ENCODE measurements at regions not wholly inside any gene's neighbourhood (a gene's known extent, or its start where the extent isn't known, plus 50 kb on each side); places are given as distances from the start of the nearest gene placed in this dataset.

DNA sequence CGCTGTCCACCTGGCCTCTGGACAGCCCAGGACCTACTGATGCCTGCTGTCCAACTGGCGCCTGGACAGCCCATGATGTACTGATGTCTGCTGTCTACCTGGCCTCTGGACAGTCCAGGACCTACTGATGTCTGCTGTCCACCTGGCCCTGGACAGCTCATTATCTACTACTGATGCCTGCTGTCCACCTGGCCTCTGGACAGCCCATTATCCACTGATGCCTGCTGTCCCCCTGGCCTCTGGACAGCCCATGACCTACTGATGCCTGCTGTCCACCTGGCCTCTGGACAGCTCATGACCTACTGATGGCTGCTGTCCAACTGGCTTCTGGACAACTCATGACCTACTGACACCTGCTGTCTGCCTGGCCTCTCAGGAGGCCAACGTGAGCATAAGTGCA is 208.1 kb downstream of the TEX29 start:
- Mint-ChIP-seq H3K4me3 (no peak overlapping the region), H3K9me3 (no peaks in the 10 kb centered on the region), H3K4me1 (ENCODE audit: low read depth) (no peaks in the 10 kb centered on the region), H3K27me3 (ENCODE audit: low read depth) (peaks cover 20% of the 10 kb centered on the region), H3K36me3 (ENCODE audit: insufficient read depth) (no peaks in the 10 kb centered on the region)
- DNase-seq (no peak), ATAC-seq (no peak)

DNA sequence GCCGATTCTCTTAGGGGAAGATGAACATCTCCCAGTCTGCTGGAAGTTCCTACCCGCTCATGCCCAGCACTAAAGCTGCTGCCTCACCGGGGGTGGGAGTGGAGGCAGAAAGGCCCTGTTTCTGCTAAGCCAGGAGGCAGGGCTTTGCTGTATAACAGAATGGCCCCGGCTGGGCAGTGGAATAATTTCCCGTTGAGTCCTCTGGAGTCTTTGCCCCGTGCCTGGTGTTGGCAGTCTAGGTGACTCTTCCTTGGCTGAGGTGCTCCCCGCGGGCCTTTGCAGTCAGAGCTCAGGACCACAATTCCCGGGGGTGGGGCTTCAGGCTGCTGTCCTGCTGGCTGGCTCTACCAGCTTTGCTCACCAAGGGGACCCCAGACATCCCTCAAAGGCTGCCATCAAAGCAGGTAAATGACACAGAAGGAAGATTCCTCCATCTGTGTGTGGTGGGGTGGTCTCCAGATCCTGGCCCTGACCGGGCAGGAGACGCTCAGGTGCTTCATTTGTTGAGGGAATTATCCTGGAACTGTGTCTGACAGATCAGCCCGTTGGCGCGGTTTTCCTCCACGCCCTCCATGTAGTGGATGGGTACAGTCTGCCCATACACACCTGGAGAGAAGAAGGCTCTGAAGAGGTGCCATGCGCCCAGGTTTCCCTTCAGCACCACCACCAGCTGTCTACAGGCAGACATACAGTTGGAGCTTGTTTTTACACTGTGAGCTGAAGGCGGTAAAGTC is 209.9 kb downstream of the TEX29 start:
- Mint-ChIP-seq H3K9me3 (no peaks in the 10 kb centered on the region), H3K4me1 (ENCODE audit: low read depth) (peaks cover 2% of the 10 kb centered on the region), H3K27me3 (ENCODE audit: low read depth) (peaks cover 27% of the 10 kb centered on the region), H3K36me3 (ENCODE audit: insufficient read depth) (no peaks in the 10 kb centered on the region), H3K4me3 (no peak overlapping the region)
- DNase-seq: no peak
- ATAC-seq: no peak

DNA sequence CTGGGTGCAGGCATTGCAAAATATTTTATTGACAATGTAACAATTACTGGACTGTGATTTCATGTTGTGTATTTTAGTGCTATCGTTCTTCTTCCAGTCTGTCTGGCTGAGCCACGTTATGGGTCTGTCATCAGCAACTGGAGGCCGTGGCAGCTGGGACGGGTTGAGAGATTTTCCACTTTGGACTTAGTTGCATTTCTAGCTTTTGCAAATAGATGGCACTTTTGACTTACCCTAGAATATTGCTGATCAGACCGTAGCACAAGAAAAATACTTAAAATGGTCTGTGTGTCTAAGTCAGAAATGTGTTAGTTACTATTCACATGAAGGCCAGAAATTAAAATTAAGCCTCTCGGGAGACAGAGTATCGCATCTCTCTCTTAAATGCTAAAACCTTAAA is 211.1 kb downstream of the TEX29 start:
- Mint-ChIP-seq H3K4me3 (no peak overlapping the region), H3K27me3 (ENCODE audit: low read depth) (peaks cover 35% of the 10 kb centered on the region), H3K36me3 (ENCODE audit: insufficient read depth) (no peaks in the 10 kb centered on the region), H3K4me1 (ENCODE audit: low read depth) (peaks cover 2% of the 10 kb centered on the region), H3K9me3 (no peaks in the 10 kb centered on the region)
- ATAC-seq (no peak), DNase-seq (no peak)

DNA sequence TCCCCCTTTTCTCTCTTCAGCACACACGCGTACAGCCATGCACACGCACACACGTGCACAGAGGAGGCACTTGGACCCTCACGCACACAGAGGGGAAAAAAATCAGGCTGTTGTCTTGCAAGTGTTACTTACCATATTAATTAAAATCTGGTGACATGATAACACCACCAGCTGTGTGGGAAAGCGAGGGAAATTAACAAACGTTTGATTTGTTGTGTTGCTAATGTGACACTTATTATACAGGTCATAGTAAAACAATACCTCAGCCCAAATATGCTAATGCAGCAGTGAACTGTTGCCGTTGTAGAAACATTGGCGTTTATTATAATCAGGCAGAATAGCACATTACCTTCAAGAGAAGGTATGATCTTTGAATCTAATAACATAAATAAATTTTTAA is 211.7 kb downstream of the TEX29 start:
- Mint-ChIP-seq H3K27me3 (ENCODE audit: low read depth) (peaks cover 39% of the 10 kb centered on the region), H3K9me3 (no peaks in the 10 kb centered on the region), H3K4me3 (no peak overlapping the region), H3K4me1 (ENCODE audit: low read depth) (peaks cover 2% of the 10 kb centered on the region), H3K36me3 (ENCODE audit: insufficient read depth) (no peaks in the 10 kb centered on the region)
- ATAC-seq (no peak), DNase-seq (no peak)

DNA sequence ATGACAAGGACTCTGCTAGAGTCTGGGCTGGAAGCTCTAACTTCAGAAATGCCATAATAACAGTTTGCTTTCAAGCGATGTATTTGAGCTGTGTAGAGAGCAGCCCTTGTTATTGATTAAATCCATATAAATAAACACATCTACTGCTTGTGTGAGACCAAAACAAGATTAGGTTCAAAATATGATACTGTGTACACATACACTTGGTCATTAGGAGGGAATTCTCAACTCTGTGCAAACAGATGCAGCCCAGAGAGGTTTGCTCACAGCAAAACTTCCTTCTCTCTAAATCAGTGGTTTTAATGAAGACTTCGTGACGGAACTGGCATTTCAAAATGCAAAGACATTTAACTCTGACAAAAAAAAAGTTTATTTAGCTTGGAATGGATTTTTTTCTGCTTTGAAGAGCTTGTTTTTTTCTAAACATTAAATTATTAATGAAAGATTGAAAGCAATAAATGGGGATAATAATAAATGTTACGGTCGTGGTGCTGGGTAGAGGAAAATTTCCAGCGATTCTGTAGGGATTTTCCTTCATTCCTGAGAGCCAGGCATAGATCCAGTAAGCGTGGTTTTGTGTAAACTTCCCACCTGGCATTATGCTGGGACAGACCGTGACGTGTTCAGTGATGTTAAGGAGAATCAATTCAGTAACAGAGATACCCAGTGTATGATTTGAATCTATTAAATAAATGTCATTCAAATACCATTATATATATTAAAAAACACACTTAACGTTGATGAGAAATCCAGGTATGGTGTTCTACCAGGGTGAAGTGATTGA is 213.7 kb downstream of the TEX29 start:
- ATAC-seq: no peak
- H3K36me3 Mint-ChIP-seq (ENCODE audit: insufficient read depth): no peaks in the 10 kb centered on the region
- no peaks in the 10 kb centered on the region for H3K9me3 Mint-ChIP-seq
- H3K4me3 Mint-ChIP-seq: no peak overlapping the region
- DNase-seq: no peak
- H3K4me1 Mint-ChIP-seq (ENCODE audit: low read depth): peaks cover 2% of the 10 kb centered on the region
- peaks cover 49% of the 10 kb centered on the region for H3K27me3 Mint-ChIP-seq (ENCODE audit: low read depth)

DNA sequence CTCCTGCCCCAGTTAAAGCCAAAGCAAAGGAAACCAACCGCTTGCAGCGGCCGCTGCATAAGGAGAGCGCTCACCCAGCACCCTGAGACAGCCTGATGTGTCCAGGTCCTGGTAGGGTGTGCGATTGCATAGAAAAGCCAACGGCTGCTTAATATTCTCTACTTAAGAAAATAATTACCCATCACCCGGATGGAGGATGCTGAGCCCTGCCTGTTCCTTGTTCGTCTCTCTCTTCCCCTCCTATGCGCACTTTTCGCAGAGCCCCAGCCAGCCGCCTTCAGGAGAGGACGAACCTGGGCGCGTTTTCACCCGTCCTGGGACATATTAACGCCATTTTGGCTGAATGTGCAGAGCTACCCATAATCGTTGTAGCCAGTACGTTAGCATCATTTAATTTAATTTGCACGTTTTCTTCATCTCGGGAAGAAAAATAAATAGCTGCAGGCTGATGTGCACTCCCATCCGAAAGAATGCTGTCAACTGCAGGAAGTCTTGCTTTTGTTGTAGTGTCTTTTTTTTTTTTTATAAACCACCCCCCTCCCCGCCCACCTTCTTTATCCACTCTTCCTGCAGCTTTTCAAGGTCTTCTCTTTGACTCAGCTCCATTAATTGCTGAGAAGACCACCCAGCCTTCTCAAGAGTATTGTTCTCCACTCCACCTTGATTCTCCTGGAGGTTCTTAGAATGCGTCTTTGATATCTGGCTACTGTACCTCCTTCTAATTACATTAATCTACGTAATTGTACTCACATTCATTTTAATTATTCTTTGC is 214.5 kb downstream of the TEX29 start:
- peaks cover 2% of the 10 kb centered on the region for H3K4me1 Mint-ChIP-seq (ENCODE audit: low read depth)

DNA sequence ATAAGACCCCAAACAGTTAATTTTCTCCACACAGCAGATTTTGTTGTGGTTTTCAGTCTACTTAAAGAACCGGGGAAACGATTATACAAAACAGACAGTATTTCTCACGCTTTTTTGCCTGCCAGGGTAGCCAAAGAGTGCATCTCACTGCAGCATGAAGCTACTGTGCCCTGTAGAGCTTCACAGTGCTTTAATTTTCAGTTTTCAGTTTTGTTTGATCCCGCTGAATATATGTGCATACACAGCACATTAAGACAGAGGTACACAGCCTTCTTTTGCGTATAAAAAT is 215.0 kb downstream of the TEX29 start:
- ATAC-seq (no peak), DNase-seq (no peak)
- Mint-ChIP-seq H3K27me3 (ENCODE audit: low read depth) (peaks cover 51% of the 10 kb centered on the region), H3K36me3 (ENCODE audit: insufficient read depth) (no peaks in the 10 kb centered on the region), H3K4me3 (no peak overlapping the region), H3K4me1 (ENCODE audit: low read depth) (peaks cover 2% of the 10 kb centered on the region), H3K9me3 (no peaks in the 10 kb centered on the region)

More for the DNA sequence above, 214.5 kb downstream of the TEX29 start:
- Mint-ChIP-seq H3K4me3 (no peak overlapping the region), H3K9me3 (no peaks in the 10 kb centered on the region), H3K27me3 (ENCODE audit: low read depth) (peaks cover 51% of the 10 kb centered on the region), H3K36me3 (ENCODE audit: insufficient read depth) (no peaks in the 10 kb centered on the region)
- DNase-seq (no peak), ATAC-seq (no peak)

DNA sequence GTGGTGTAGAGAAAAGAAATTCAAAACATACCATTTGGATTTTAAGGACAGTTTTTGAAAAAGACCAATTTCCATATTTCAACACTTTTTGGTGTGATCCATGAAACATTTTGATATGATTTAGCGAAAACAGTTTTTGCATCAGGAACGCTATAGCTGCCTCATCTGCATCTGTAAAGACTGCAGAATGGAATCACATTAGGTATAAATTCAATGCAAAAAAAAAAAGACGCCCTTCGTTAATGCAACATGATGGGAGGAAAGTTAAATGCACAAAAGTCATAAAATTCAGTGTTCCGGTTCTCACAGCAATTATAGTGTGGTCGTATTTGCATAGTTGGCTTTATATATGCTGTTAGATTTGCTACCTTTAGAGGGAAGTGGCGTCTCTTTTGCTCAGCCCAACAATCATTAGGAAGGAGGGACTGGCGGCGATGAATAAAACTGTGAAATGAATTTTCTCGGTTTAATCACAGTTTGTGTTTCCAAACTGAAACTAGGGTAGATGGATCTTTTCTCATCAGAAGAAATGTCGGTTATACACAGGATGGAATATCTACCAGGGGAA is 215.7 kb downstream of the TEX29 start:
- Mint-ChIP-seq H3K4me3 (no peak overlapping the region), H3K27me3 (ENCODE audit: low read depth) (peaks cover 51% of the 10 kb centered on the region), H3K9me3 (no peaks in the 10 kb centered on the region), H3K36me3 (ENCODE audit: insufficient read depth) (no peaks in the 10 kb centered on the region), H3K4me1 (ENCODE audit: low read depth) (peaks cover 2% of the 10 kb centered on the region)
- DNase-seq: no peak
- no peak for ATAC-seq

DNA sequence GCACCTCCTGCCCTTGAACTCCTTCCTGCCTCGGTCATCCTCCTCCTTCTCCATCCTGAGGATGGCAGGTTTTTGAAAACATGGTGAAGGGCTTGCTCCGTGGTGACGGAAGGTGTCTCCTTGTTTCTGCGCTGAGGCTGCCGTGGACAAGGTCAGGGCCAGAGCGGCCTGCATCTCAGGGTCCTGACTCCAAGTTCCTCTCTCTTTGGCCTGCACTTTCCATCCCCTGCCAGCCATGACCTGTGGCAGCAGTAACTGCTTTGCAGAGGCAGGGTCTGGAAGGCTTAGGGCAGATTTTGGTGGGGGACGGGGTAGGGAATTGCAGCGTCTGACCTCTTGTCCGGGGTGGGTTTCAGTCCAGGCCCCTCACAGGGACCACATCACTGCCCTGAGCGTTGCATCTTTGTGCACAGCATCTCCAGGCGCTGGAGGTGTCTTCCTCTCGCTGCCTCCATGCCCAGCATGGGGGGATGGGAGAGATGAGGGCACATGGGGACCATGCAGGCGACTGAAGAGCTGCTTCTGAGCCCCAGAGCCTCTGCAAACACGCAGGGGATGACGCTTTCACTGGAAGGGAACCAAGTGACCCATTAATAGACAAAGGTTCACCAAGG is 216.8 kb downstream of the TEX29 start:
- Mint-ChIP-seq H3K9me3 (no peaks in the 10 kb centered on the region), H3K36me3 (ENCODE audit: insufficient read depth) (no peaks in the 10 kb centered on the region), H3K4me1 (ENCODE audit: low read depth) (peaks cover 2% of the 10 kb centered on the region), H3K4me3 (no peak overlapping the region), H3K27me3 (ENCODE audit: low read depth) (peaks cover 41% of the 10 kb centered on the region)
- ATAC-seq (no peak), DNase-seq (no peak)

DNA sequence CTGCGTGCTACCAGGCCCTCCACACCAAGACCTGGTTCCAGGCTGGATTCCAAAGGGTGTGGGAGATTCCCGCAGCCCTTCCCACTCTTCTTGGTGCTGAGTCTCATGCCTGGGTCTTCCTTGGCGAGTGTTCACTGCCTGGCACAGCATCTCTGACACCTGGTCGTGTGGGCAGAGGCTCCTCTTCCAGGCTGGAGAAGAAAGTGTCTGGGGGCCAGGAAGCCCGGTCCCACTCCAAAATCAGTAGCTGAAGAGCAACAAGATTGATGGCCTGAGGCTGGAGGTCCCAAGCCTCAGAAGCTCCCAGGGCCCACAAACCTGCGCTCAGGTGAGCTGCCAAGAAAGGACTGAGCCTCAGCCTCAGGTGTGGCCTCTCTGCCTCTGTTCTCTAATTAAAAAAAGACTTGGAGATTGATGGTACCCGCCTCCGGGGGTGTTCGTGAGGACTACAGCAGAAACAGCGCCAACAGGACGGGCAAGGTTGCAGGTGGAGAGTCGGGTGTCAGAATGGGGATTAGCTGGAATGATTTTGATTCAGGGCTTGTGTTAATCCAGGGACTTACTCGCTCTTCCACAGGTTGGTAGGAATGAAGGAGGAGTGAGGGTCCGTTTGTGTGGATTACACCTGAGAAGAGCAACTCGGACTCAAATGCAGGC is 217.5 kb downstream of the TEX29 start:
- no peak for ATAC-seq
- peaks cover 2% of the 10 kb centered on the region for H3K4me1 Mint-ChIP-seq (ENCODE audit: low read depth)
- no peaks in the 10 kb centered on the region for H3K36me3 Mint-ChIP-seq (ENCODE audit: insufficient read depth)
- no peaks in the 10 kb centered on the region for H3K9me3 Mint-ChIP-seq
- DNase-seq: no peak
- H3K4me3 Mint-ChIP-seq: no peak overlapping the region
- H3K27me3 Mint-ChIP-seq (ENCODE audit: low read depth): peaks cover 38% of the 10 kb centered on the region

DNA sequence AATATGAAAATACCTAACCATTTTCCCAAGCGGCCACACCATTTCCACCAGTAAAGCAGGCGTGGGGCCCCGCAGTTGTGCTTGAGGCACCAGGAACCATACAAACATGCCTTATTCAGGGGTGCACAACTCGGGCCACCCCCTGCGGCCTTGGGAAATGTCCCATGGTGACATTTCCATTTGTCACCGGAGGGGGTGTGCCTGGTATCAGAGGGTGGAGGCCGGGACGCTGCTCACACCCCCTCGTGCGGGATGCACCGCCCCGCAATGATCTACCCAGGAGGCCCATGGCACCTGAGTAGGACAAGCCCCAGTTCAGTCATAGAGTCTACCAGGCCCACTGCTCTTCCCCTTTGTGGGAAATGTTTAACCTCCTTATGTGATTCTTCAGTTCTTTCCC is 218.8 kb downstream of the TEX29 start:
- DNase-seq (no peak), ATAC-seq (no peak)
- no peaks in the 10 kb centered on the region for H3K36me3 Mint-ChIP-seq (ENCODE audit: insufficient read depth)
- peaks cover 30% of the 10 kb centered on the region for H3K27me3 Mint-ChIP-seq (ENCODE audit: low read depth)
- no peak overlapping the region for H3K4me3 Mint-ChIP-seq
- no peaks in the 10 kb centered on the region for H3K9me3 Mint-ChIP-seq
- H3K4me1 Mint-ChIP-seq (ENCODE audit: low read depth): peaks cover 2% of the 10 kb centered on the region

DNA sequence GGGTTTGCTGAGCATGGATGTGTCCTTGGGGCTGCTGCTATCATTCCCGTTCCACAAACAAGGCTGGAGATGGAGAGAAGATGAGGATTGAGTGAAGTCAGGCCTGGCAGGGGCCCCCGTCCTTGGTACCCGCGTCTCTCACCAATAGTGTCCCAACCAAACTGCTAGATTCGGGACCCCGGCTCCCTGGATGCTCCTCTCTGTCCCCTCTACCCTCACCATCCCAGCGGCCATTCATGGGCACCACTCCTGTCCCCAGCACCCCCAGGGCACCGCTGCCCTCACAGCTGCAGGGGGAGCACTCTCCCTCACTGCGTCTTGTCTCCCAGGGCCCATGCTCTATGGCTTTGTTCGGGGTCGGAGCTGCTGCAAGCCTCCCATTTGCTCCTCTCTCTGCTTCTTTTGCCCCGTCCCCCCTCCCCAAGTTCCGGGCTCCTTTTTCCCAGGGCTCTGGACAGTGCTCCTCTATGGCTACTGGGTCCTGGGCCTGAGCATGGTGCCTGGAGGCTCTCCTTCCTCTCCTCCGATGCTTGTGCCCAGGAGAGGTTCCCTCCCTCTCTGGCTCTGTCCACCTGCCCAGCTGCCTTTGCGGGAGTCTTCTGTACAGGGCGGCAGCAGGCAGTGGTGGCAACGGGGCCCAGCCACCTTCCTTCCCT is 219.5 kb downstream of the TEX29 start:
- H3K36me3 Mint-ChIP-seq (ENCODE audit: insufficient read depth): no peaks in the 10 kb centered on the region
- peaks cover 28% of the 10 kb centered on the region for H3K27me3 Mint-ChIP-seq (ENCODE audit: low read depth)
- no peaks in the 10 kb centered on the region for H3K9me3 Mint-ChIP-seq
- ATAC-seq (no peak), DNase-seq (no peak)
- no peaks in the 10 kb centered on the region for H3K4me1 Mint-ChIP-seq (ENCODE audit: low read depth)
- H3K4me3 Mint-ChIP-seq: no peak overlapping the region

DNA sequence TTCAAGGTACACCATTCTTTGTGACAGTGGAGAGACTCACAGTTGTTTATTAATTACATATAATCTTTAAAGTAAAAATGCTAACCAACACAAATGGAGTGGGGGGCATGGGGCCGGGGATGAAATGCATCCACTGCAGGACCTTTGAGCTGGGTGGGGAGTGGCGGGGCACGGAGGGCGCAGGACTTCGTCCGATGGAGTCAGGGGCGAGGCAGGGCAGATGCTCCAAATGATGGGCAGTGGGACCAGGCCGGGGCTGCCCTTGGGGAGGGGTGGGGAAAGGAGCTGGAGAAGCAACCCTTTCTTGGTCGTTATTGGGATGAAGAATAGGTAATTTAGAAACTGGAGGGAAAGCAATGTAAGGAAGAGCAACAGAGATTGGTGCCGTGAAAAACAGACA is 220.0 kb downstream of the TEX29 start:
- no peak for ATAC-seq
- H3K4me3 Mint-ChIP-seq: no peak overlapping the region
- DNase-seq: no peak
- peaks cover 27% of the 10 kb centered on the region for H3K27me3 Mint-ChIP-seq (ENCODE audit: low read depth)
- no peaks in the 10 kb centered on the region for H3K4me1 Mint-ChIP-seq (ENCODE audit: low read depth)
- no peaks in the 10 kb centered on the region for H3K9me3 Mint-ChIP-seq
- no peaks in the 10 kb centered on the region for H3K36me3 Mint-ChIP-seq (ENCODE audit: insufficient read depth)

Measured in activated T-cell treated with anti-CD3 and anti-CD28 coated beads, Interleukin-2, amount 50 U/mL, for 4 hours (primary cell).